ENCODE measurements at regions not wholly inside any gene's neighbourhood (a gene's known extent, or its start where the extent isn't known, plus 50 kb on each side); places are given as distances from the start of the nearest gene placed in this dataset.

- Histone ChIP-seq H3K4me3 (ENCODE audit: low read length) (no peak overlapping the region), H3K9ac (ENCODE audit: low read length) (no peak overlapping the region), H3K9me3 (ENCODE audit: low read length) (no peaks in the 10 kb centered on the region), H3K27me3 (ENCODE audit: low read length) (0 out of 2 replicates have a peak, but pooled peaks cover 32% of the 10 kb centered on the region), H3K9me2 (replicated peaks; ENCODE audit: low read length) (no peaks in the 10 kb centered on the region), H3K36me3 (ENCODE audit: low read depth, low read length) (no peaks in the 10 kb centered on the region), H3K4me1 (ENCODE audit: insufficient read depth, low read length) (no peaks in the 10 kb centered on the region), H2AFZ (ENCODE audit: low read length) (no peak overlapping the region), H3F3A (ENCODE audit: low read length, unreplicated experiment) (no peaks in the 10 kb centered on the region), H4K20me1 (ENCODE audit: low read length) (no peaks in the 10 kb centered on the region), H3K79me2 (ENCODE audit: low read length) (no peaks in the 10 kb centered on the region), H3K27ac (ENCODE audit: low read length) (no peak overlapping the region), H3K4me2 (ENCODE audit: low read length) (no peak overlapping the region)
- intact Hi-C loops (cut with micrococcal nuclease) = no loop called here
- no TSS peak for BruUV-seq (replicated peaks)
- ChIA-PET CTCF (no interaction called here), POLR2A (ENCODE audit: unreplicated experiment) (no interaction called here)
- TF ChIP-seq EZH2 (IDR thresholded peaks at IDR 0.05; ENCODE audit: low read length, unreplicated experiment) (no peak), EZH2phosphoT487 (IDR thresholded peaks at IDR 0.05; ENCODE audit: borderline replicate concordance, low read length) (no peak), CTCF (conservative IDR thresholded peaks at IDR 0.05; ENCODE audit: low read depth, low read length) (no peak)
- DNase-seq = no peak
- no peak for ATAC-seq
Observed at GRCh38 chr10:129345763-129346162, 121.3 kb upstream of the MGMT start.

- Histone ChIP-seq H3K4me3 (ENCODE audit: low read length) (no peak overlapping the region), H3K9me2 (replicated peaks; ENCODE audit: low read length) (no peaks in the 10 kb centered on the region), H4K20me1 (ENCODE audit: low read length) (no peaks in the 10 kb centered on the region), H3K9me3 (ENCODE audit: low read length) (no peaks in the 10 kb centered on the region), H3K4me1 (ENCODE audit: insufficient read depth, low read length) (no peaks in the 10 kb centered on the region), H2AFZ (ENCODE audit: low read length) (no peak overlapping the region), H3K36me3 (ENCODE audit: low read depth, low read length) (no peaks in the 10 kb centered on the region), H3K79me2 (ENCODE audit: low read length) (no peaks in the 10 kb centered on the region), H3K27me3 (ENCODE audit: low read length) (peaks cover 30% of the 10 kb centered on the region; the same call in 1 of the 2 replicates), H3K9ac (ENCODE audit: low read length) (no peak overlapping the region), H3K27ac (ENCODE audit: low read length) (no peak overlapping the region), H3K4me2 (ENCODE audit: low read length) (no peak overlapping the region), H3F3A (ENCODE audit: low read length, unreplicated experiment) (no peaks in the 10 kb centered on the region)
- no TSS peak for BruUV-seq (replicated peaks)
- no peak for DNase-seq
- intact Hi-C loops (cut with micrococcal nuclease) = no loop called here
- no peak for ATAC-seq
- TF ChIP-seq EZH2 (IDR thresholded peaks at IDR 0.05; ENCODE audit: low read length, unreplicated experiment) = no peak
- no peak for TF ChIP-seq EZH2phosphoT487 (IDR thresholded peaks at IDR 0.05; ENCODE audit: borderline replicate concordance, low read length)
- TF ChIP-seq CTCF (conservative IDR thresholded peaks at IDR 0.05; ENCODE audit: low read depth, low read length) = no peak
- CTCF ChIA-PET = no interaction called here
- POLR2A ChIA-PET (ENCODE audit: unreplicated experiment) = no interaction called here
Observed at GRCh38 chr10:129350690-129351089, 116.4 kb upstream of the MGMT start.

- intact Hi-C loops (cut with micrococcal nuclease) = no loop called here
Observed at GRCh38 chr10:129353101-129353500, 113.9 kb upstream of the MGMT start.

More at GRCh38 chr10:129353101-129353500, 113.9 kb upstream of the MGMT start:
- ATAC-seq = no peak
- ChIA-PET CTCF (no interaction called here), POLR2A (ENCODE audit: unreplicated experiment) (no interaction called here)
- Histone ChIP-seq H3K9me2 (replicated peaks; ENCODE audit: low read length) (no peaks in the 10 kb centered on the region), H3K27ac (ENCODE audit: low read length) (no peak overlapping the region), H3K4me3 (ENCODE audit: low read length) (no peak overlapping the region), H3K9ac (ENCODE audit: low read length) (no peak overlapping the region), H4K20me1 (ENCODE audit: low read length) (no peaks in the 10 kb centered on the region), H3K9me3 (ENCODE audit: low read length) (no peaks in the 10 kb centered on the region), H3K79me2 (ENCODE audit: low read length) (no peaks in the 10 kb centered on the region), H3K27me3 (ENCODE audit: low read length) (peaks cover 17% of the 10 kb centered on the region; the same call in 1 of the 2 replicates), H3K36me3 (ENCODE audit: low read depth, low read length) (no peaks in the 10 kb centered on the region), H3K4me1 (ENCODE audit: insufficient read depth, low read length) (no peaks in the 10 kb centered on the region), H2AFZ (ENCODE audit: low read length) (no peak overlapping the region), H3K4me2 (ENCODE audit: low read length) (no peak overlapping the region), H3F3A (ENCODE audit: low read length, unreplicated experiment) (no peaks in the 10 kb centered on the region)
- no TSS peak for BruUV-seq (replicated peaks)
- no peak for TF ChIP-seq CTCF (conservative IDR thresholded peaks at IDR 0.05; ENCODE audit: low read depth, low read length)
- TF ChIP-seq EZH2 (IDR thresholded peaks at IDR 0.05; ENCODE audit: low read length, unreplicated experiment) = no peak
- TF ChIP-seq EZH2phosphoT487 (IDR thresholded peaks at IDR 0.05; ENCODE audit: borderline replicate concordance, low read length) = no peak
- no peak for DNase-seq

All from PC-3 (cell line).